KBM-7 (cell line): ENCODE measurements at regions not wholly inside any gene's neighbourhood (a gene's known extent, or its start where the extent isn't known, plus 50 kb on each side); places are given as distances from the start of the nearest gene placed in this dataset.
"Not testable (repeated sequence)": the region's sequence is repeated elsewhere in the genome, so short reads cannot be mapped to it uniquely, and the experiment has no call there.

ENCODE experiments used
- DNase-seq: peaks from one replicate; pipeline ENCODE4 v3.0.0-alpha.2; 2015
- in situ Hi-C: fragments of 300-500 bp; cut with MboI; formaldehyde crosslinking; loops from 2 replicates; pipeline ENCODE4 v1.14.3; 2020; ENCODE audit warnings: low sequenced_read_pairs, low pct_unique_long_range_greater_than_20kb, mixed read lengths

DNA sequence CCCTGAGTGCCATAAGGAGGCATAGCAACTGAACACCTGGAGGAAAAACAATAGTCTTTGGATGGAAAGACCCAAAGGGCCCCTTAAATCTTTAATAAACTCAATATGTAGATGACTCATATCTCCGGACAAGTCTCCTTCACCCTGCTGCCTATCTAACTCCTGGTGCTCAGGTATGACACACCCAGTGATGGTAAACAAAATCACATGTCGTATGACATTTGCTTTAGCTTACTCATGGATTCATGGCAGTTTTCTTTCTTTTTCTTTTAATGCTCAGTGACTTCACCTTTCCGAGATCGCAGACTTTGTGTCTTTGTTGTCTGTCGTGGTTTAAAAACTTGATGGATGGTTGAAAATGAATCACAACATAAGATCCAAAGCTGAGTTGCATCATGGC, 208.5 kb upstream of the PROX1 start:
- in situ Hi-C loops: no loop called here

DNA sequence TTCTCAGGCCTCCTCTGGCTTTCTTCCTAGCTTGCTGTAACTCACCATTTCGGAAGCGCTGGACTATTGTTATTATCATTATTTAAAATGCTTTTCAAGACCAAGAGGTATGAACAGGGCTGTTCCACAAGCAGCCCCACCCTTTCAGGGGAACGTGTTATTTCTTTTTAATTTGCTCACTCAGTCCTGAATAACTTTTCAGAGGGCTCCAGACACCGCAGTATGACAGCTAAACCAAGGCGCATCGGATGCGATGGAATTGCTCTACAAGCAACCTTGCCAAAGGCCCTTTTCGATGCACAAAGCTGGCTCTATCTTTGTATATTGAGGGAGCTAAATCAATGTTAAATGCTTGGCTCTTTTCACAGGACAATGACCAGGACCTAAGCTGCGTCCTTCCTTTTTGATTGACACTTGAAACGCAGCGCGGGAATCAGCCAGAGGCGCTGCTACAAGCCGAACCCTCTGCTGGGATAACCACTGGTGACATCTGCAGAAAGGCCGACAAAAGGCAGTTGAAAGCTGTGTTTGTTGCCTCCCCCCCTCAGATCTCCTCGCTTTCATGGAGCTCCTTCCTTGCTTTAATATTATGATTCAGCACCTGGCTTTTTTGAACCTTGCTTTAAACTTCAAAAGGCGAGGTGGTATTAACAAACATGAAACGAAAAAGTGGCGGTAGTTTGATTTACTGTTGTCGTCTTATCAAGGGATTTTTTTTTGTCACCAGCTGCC, 204.7 kb upstream of the PROX1 start:
- no peak for DNase-seq
- in situ Hi-C loops: no loop called here

More for the DNA sequence above, 208.5 kb upstream of the PROX1 start:
- no peak for DNase-seq

DNA sequence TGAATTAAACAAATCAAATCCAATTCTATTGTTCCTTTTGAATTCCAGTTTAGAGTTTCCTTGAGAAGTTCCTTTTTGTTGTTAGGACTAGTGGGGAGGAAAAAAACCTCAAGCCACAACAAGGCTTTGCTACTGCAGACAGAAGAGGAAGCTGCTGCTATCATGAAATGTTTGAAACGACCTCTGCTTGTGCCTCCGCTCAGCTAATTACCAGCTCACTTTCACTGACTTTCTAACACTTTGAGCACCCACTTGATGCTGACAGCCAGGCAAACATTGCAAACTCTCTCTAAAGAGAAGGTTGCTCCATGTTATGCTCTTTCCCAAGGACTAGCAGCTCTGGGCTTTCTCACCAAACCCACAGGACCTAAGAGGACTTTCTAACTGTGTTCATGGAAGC, 203.9 kb upstream of the PROX1 start:
- DNase-seq: peak; percentile 41
- in situ Hi-C loops: no loop called here

DNA sequence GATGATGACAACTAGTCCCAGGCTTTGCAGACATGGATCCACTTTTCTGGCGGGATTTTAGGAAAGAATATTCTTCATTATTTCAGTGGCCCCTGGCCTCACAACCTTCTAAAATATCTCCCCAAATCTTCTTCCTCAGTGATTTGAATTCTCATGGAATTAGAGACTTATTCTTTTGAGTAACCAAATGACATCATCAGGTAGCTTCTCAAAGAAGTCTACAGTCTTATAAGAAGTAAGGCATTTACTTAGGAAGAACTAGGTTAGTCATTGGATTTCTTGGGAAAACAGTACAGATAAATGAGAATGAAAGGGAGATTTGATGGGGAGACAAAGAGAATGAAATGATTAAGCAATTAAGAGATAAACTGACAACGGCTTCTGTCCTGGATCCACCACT, 201.1 kb upstream of the PROX1 start:
- in situ Hi-C loops: no loop called here

DNA sequence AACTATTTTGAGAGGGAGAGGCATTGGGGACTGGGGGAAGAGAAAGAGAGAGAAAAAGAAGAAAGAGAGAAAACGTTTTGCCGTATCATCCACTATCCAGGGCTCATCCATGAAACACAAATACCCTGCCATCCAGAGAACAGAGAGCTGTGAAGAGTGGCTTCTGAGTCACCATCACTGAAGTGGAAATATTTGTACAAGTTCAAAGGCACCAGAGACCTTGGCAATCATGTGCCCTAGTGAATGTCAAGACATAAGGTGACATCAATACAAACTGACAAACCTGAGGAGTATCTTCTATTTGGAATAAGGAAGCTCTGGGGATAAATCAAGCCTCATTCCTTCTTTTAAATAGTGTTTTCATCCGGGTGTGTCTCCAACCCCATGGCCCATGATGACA, 197.2 kb upstream of the PROX1 start:
- in situ Hi-C loops: no loop called here
- no peak for DNase-seq

More for the DNA sequence above, 201.1 kb upstream of the PROX1 start:
- no peak for DNase-seq

DNA sequence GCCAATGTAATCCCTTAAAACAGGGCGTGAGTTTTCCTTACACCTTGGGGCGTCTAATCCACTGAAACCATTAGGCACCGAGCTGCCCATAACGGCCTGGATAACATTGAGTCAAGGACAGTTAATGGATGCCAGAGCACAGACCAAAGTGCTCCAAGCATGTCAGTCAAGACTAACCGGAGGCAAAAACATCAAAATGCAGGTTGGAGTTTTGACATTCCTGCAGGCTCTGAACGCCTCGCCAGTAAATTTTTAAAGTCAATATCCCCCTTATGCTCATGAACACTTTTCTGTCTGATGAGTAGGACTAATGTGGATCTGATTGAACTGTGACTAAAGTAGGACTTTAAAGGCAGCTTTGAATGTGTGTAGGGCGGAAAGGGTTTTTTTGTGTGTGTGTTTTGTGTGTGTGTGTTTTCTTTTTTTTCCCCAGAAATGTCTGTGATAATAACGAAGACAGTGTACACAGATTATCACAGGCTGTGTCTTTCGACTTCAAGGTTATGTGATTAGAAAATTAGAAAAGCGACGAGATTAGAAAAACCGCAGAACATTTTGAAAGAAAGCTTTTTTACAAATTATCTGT, 194.2 kb upstream of the PROX1 start:
- DNase-seq: no peak
- in situ Hi-C loops: no loop called here

DNA sequence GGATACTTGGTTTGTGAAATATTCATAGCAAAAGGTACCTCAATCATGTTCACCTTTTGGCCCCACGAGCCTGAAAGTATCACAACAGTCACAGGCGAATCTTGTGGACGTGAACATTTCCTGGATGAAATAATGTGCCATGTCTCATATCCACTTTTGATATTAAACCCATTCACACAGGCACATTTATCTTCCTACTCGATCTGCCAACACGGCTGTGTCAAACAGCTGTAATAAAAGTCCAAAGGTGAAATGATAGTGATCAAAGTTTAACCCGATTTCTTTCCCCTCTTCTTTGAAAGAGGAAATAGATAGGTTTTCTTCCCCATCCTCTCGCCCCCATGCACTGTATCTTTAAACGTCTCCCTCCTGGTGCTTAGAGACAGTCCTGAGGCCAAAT, 191.2 kb upstream of the PROX1 start:
- in situ Hi-C loops: no loop called here
- DNase-seq: no peak

DNA sequence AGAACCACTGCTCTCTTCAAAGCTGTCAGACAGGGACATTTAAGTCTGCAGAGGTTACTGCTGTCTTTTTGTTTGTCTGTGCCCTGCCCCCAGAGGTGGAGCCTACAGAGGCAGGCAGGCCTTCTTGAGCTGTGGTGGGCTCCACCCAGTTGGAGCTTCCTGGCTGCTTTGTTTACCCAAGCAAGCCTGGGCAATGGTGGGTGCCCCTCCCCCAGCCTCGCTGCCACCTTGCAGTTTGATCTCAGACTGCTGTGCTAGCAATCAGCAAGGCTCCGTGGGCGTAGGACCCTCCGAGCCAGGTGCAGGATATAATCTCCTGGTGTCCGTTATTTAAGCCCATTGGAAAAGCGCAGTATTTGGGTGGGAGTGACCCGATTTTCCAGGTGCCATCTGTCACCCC, 179.5 kb upstream of the PROX1 start:
- in situ Hi-C loops, DNase-seq: not testable (repeated sequence)

DNA sequence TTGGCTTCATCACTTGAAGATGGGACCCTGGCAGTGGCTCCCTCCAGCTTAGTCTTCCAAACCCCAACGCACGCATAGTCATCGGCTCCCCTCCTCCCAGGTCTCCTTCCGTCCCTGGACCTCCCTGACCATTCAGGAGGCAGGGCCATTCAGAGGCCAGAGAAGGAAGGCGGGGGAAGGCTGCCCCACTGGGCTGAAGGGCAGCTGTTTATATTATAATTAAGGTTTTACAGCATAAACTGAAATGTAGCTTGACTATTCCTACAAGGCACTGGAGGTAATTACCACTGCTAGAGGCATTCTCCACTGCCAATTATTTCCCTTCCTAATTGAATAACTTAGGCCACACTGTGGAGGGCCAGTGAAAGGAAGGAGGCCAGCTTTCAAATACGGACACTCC, 170.6 kb upstream of the PROX1 start:
- in situ Hi-C loops: no loop called here
- DNase-seq: no peak

DNA sequence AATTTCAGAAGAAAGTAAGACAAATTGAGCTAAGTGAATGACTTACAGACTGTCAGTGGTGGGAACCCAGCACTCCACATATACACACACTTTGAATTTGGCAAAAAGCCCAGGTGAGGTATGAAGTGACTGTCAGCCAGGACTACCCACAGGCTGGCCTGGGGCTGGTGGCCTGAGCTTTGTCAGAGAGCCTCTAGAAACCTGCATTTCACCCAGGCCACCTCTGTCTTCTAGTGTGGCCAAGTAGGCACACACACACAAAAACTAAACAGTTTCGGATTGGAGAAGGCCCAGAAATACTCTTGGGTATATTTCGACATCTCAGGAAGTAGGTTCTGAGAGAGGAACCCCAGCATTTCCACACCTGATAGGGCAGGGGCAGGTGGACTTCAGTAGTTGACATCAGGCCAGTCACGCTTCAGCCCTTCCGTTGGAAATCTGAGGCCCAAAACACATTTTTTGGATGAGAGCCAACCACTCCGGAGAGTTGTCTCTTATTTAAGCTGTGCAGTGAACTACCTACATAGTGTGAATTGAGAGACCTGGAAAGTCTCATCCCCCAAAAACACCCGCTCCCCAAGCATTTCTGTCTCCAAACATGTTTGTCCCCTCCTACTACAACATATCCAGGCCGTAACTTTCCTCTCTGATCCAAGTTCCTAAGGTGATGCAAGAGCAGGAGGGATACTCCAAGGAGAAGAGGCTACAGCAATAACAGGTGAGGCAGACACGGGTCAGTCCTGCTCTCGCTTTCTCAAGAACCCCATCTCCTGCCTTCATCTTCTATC, 167.2 kb upstream of the PROX1 start:
- in situ Hi-C loops: no loop called here
- DNase-seq: no peak

DNA sequence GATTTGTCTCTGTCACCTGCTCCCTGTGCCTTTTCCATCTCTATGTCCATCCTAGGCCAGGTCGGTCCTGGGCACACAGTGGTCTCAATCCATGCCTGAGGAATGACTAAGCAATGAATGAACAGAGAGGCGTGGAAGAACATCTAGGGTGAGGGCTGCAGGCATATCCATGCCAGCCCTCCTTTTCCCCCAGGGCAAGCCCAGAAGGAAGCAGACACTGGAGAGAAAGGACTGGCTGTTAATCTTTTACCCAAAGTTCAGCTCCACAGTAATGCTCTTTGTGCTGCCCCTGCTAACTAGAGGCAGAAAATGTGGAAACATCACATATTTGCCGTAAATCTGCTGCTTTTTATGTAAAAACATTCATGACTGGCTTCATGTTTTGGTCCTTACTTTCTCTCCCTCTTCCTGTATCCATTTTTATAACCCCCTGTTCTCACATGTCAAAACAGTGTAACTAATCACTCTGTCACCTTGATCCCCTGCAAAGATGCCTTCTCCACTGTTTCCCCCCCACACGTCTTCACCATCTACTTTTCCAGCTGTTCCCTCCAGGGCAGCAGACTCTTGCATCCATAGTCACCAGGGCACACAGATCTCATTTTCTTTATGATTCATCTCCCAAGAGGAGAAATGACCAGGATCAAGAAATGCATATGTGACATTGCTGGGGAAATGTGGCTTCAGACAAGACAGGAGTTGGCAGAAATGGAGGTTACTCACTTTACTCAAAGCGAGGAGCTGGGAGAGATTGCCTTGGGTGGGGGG, 166.4 kb upstream of the PROX1 start:
- DNase-seq: no peak
- in situ Hi-C loops: no loop called here

DNA sequence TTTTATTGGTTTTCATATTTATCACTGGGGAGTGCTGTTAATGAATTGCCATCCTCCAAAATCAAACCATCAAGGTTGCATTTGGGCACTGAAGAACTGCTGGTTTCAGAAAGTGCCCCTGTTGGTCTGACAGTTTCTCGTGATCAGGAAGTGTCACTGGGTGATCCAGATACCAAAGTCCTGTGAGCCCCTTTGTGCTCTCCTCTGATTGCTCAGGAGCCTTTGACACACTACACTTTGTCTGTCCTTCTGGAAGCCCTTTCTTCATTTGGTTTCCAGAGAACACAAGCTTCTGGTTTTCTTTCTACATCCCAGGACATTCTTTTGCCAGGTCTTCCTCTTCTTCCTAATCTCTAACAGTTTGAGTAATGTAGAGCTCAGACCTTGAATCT, 165.8 kb upstream of the PROX1 start:
- no peak for DNase-seq
- in situ Hi-C loops: no loop called here

DNA sequence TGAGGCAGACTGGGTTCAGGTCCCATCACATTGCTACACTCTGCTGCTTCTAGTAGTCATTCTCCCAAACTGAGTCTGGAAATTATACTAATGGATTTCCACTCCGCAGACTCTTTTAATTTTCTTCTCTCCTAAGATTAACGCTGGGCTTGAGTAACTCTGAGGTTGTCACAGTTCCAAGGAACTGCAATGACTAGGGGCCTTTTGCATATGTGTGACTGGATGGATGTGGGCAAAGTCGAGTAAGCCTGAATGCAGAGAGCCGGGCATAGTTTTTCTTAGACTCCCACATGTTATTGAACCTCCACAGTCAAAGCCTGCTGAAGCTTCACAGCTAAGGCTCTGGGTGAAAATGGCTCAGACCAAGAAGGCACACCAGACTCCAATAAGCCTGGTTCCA, 160.9 kb upstream of the PROX1 start:
- in situ Hi-C loops: no loop called here
- no peak for DNase-seq

DNA sequence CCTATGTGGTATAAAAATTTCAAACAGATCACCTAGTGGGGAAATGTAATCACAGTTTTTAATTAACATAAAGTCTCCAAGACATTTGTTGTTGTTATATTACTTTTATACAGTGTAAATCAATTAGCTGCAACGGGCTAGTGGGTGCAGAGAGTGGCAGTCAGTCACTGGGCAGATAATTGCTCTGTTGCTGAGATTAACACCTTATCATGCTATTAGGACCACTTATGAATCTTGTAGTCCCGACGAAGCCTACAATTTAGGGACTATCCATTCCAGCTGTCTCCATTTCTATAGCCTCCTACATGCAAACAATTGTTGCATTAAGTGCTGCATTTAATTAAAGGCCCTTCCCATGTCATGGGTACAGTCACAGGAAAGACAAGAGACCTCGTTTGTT, 158.9 kb upstream of the PROX1 start:
- in situ Hi-C loops: no loop called here
- no peak for DNase-seq

DNA sequence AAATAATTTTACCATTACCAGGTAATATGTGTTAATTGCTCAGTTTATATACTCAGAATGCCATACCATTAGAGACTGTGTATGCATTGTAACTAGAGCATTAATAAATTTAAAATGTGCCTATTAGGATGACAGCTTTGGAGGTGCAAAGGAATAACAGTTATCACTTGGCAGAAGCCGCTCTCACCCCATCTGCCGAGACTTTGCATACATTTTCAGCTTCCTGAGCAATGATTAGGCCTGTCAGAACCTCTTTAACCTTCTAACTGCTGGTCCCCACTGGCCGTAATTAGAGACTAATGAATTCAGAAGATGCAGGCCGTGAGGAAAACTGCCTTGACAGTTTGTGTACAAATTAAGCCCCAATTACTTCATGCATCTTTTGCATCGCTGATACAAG, 158.0 kb upstream of the PROX1 start:
- in situ Hi-C loops: no loop called here
- DNase-seq: no peak

DNA sequence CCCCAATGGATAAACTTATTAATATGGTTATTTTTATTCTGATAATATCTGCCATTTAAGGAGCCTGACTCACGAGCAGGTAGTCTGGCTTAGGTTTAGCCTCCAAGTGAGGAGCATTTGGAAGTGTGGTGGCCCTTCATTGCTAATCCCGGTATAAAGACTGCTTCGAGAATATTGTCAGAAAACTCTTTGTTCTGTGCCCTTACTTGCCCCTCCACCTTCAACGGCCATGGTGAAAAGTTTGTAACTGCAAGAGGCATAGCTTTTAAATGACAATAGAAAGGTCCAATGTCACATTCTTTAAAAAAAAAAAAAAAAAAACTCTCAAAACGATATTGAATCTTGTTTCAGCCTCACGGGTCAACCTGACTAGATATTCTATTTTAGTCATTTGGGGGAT, 157.4 kb upstream of the PROX1 start:
- in situ Hi-C loops: no loop called here
- DNase-seq: no peak

DNA sequence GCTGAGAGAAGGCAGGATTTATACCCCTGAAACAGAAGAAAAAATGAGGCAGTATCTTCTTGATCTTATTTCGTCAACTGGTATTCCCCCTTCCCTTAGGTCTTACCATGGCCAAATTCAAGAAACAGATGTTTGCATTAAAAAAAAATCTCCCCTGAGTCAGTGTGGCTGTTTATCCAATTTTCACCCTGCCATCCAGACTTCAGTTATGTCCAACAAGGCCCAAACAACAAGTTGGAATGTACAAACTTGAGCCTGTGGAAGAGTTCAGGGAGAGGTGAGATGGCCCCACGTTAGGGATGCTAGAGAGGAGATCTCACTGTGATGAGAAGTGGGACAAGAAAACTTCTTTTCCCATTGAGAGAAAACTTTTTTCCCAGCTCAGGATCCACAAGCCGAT, 147.2 kb upstream of the PROX1 start:
- in situ Hi-C loops: no loop called here
- DNase-seq: no peak

DNA sequence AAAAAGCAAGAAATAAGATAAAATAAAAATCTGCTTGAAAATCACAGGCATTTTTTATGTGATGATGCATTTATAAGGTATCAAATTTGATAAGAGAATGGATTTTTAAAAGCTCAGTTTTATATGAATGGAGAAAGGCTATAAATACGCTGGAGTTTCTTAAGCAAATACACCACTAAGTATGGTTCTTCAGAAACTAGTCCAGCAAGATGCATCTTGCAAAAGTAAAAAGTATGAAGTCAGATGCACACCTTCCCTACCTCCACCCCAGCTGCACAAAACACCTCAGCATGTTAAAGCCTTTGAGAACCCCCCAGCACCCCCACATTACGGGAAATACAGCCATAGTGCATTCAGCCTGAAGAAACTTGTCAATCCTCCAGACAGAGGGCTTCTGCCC, 143.1 kb upstream of the PROX1 start:
- in situ Hi-C loops: no loop called here
- DNase-seq: no peak

DNA sequence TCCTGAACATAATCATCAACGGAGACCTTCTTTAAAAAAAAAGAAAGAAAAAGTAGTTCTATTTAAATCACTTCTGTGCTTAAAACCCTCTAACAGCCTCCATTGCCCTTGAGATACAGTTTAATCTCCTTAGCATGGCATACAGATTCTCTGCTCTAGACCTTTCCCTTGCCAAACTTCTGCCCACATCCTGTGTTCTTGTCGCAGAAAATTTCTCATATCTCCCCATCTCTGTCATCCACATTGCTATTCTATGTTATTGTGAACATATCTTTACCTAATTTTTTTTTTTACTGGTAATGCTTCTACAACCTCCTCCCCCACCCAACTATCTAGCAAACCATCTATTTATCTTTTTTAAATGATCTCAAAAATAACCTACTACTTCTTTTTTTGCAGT, 135.7 kb upstream of the PROX1 start:
- in situ Hi-C loops: no loop called here
- DNase-seq: no peak

DNA sequence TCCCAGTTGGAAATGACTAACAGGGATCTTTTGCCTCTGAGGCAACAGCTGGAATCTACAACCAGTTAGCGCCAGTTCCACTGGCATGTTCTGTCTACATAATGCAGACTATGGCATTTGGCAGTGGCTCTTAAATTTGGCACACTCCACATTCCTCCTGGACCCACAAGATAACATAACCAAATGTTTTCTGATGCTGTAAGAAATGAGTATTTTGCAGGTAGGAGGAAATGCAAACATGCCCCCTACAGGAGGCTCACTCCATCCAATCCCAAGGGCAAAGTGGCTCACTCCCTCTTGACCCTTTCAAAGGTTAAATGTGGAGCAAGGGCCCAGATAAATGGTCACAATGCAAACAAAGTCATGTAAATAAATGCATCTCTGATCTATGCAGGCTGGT, 129.2 kb upstream of the PROX1 start:
- in situ Hi-C loops: no loop called here
- no peak for DNase-seq
